ENCODE measurements at regions not wholly inside any gene's neighbourhood (a gene's known extent, or its start where the extent isn't known, plus 50 kb on each side); places are given as distances from the start of the nearest gene placed in this dataset.

GRCh38 chr9:1355656-1356055, 305.5 kb downstream of the DMRT2 start:
- POLR2A ChIA-PET = no interaction called here
- H3K27ac Mint-ChIP-seq (ENCODE audit: unreplicated experiment) = no peak overlapping the region

GRCh38 chr9:1362845-1363244, 312.7 kb downstream of the DMRT2 start:
- ChIA-PET POLR2A (no interaction called here), CTCF (no interaction called here)
- no peak overlapping the region for H3K27ac Mint-ChIP-seq (ENCODE audit: unreplicated experiment)
- H3K4me1 Mint-ChIP-seq (ENCODE audit: low read depth, unreplicated experiment) = no peaks in the 10 kb centered on the region
- no peaks in the 10 kb centered on the region for H3K9me3 Mint-ChIP-seq (ENCODE audit: unreplicated experiment)
- Histone ChIP-seq H3K4me1 (no peaks in the 10 kb centered on the region), H3K27me3 (replicated peaks; ENCODE audit: control insufficient read depth, insufficient read depth, low read length) (no peaks in the 10 kb centered on the region), H3K9me3 (no peaks in the 10 kb centered on the region), H3K4me3 (ENCODE audit: low read depth, low read length) (no peak overlapping the region), H3K36me3 (ENCODE audit: control insufficient read depth, insufficient read depth, low read length) (no peaks in the 10 kb centered on the region)
- peaks cover 9% of the 10 kb centered on the region for H3K27me3 Mint-ChIP-seq (ENCODE audit: insufficient read depth, unreplicated experiment)
- no peak for TF ChIP-seq CTCF (IDR thresholded peaks at IDR 0.05; ENCODE audit: insufficient read depth in 1 of 2, low read depth in 1 of 2, low read length in 1 of 2, severe bottlenecking in 1 of 2, unreplicated experiment in 1 of 2)
- H3K4me3 Mint-ChIP-seq (ENCODE audit: unreplicated experiment) = no peak overlapping the region
- intact Hi-C loops (cut with micrococcal nuclease; ENCODE audit: unreplicated experiment) = no loop called here
- H3K36me3 Mint-ChIP-seq (ENCODE audit: insufficient read depth, unreplicated experiment) = no peaks in the 10 kb centered on the region
- no TSS peak for BruUV-seq (replicated peaks)
- DNase-seq = no peak

More at GRCh38 chr9:1355656-1356055, 305.5 kb downstream of the DMRT2 start:
- intact Hi-C loops (cut with micrococcal nuclease; ENCODE audit: unreplicated experiment) = no loop called here
- no TSS peak for BruUV-seq (replicated peaks)
- Histone ChIP-seq H3K36me3 (ENCODE audit: control insufficient read depth, insufficient read depth, low read length) (no peaks in the 10 kb centered on the region), H3K9me3 (no peaks in the 10 kb centered on the region), H3K4me1 (no peaks in the 10 kb centered on the region), H3K27me3 (replicated peaks; ENCODE audit: control insufficient read depth, insufficient read depth, low read length) (no peaks in the 10 kb centered on the region), H3K4me3 (ENCODE audit: low read depth, low read length) (no peak overlapping the region)
- no peaks in the 10 kb centered on the region for H3K36me3 Mint-ChIP-seq (ENCODE audit: insufficient read depth, unreplicated experiment)
- no peak for TF ChIP-seq CTCF (IDR thresholded peaks at IDR 0.05; ENCODE audit: insufficient read depth in 1 of 2, low read depth in 1 of 2, low read length in 1 of 2, severe bottlenecking in 1 of 2, unreplicated experiment in 1 of 2)
- H3K4me3 Mint-ChIP-seq (ENCODE audit: unreplicated experiment) = no peak overlapping the region
- H3K27me3 Mint-ChIP-seq (ENCODE audit: insufficient read depth, unreplicated experiment) = peaks cover 11% of the 10 kb centered on the region
- no peak for DNase-seq
- H3K4me1 Mint-ChIP-seq (ENCODE audit: low read depth, unreplicated experiment) = no peaks in the 10 kb centered on the region
- no peaks in the 10 kb centered on the region for H3K9me3 Mint-ChIP-seq (ENCODE audit: unreplicated experiment)
- CTCF ChIA-PET = no interaction called here

- TF ChIP-seq CTCF (IDR thresholded peaks at IDR 0.05; ENCODE audit: insufficient read depth in 1 of 2, low read depth in 1 of 2, low read length in 1 of 2, severe bottlenecking in 1 of 2, unreplicated experiment in 1 of 2) = no peak
- no peaks in the 10 kb centered on the region for H3K36me3 ChIP-seq (ENCODE audit: control insufficient read depth, insufficient read depth, low read length)
- CTCF ChIA-PET = no interaction called here
- no TSS peak for BruUV-seq (replicated peaks)
- H3K4me1 Mint-ChIP-seq (ENCODE audit: low read depth, unreplicated experiment) = no peaks in the 10 kb centered on the region
- no peaks in the 10 kb centered on the region for H3K9me3 Mint-ChIP-seq (ENCODE audit: unreplicated experiment)
- no peaks in the 10 kb centered on the region for H3K27me3 ChIP-seq (replicated peaks; ENCODE audit: control insufficient read depth, insufficient read depth, low read length)
- no peaks in the 10 kb centered on the region for H3K9me3 ChIP-seq
- H3K27me3 Mint-ChIP-seq (ENCODE audit: insufficient read depth, unreplicated experiment) = peaks cover 4% of the 10 kb centered on the region
- H3K4me3 ChIP-seq (ENCODE audit: low read depth, low read length) = no peak overlapping the region
- no peak for DNase-seq
- no peaks in the 10 kb centered on the region for H3K4me1 ChIP-seq
- no peak overlapping the region for H3K27ac Mint-ChIP-seq (ENCODE audit: unreplicated experiment)
- POLR2A ChIA-PET = no interaction called here
- H3K36me3 Mint-ChIP-seq (ENCODE audit: insufficient read depth, unreplicated experiment) = no peaks in the 10 kb centered on the region
- intact Hi-C loops (cut with micrococcal nuclease; ENCODE audit: unreplicated experiment) = no loop called here
- H3K4me3 Mint-ChIP-seq (ENCODE audit: unreplicated experiment) = no peak overlapping the region
Observed at GRCh38 chr9:1366276-1366675, 316.1 kb downstream of the DMRT2 start.

Data from Caco-2 (cell line).